ENCODE measurements at regions not wholly inside any gene's neighbourhood (a gene's known extent, or its start where the extent isn't known, plus 50 kb on each side); places are given as distances from the start of the nearest gene placed in this dataset.

- no peak overlapping the region for H3K4me2 ChIP-seq
- no peaks in the 10 kb centered on the region for H3F3A ChIP-seq (ENCODE audit: low read depth)
- Mint-ChIP-seq H3K27ac (no peak overlapping the region), H3K9me3 (no peaks in the 10 kb centered on the region), H3K4me3 (no peak overlapping the region), H3K36me3 (no peaks in the 10 kb centered on the region), H3K27me3 (ENCODE audit: insufficient read depth, low read depth) (peaks cover 3% of the 10 kb centered on the region), H3K4me1 (peaks cover 4% of the 10 kb centered on the region)
- H3K27ac ChIP-seq, result no peak overlapping the region
- H3K79me2 ChIP-seq (ENCODE audit: low read depth), result no peaks in the 10 kb centered on the region
- no peaks in the 10 kb centered on the region for H4K20me1 ChIP-seq (ENCODE audit: low read depth)
- no peaks in the 10 kb centered on the region for H3K27me3 ChIP-seq
- no peaks in the 10 kb centered on the region for H3K36me3 ChIP-seq
- no peak overlapping the region for H3K4me3 ChIP-seq
- H2AFZ ChIP-seq (replicated peaks), result no peak overlapping the region
- no peaks in the 10 kb centered on the region for H3K9me3 ChIP-seq (ENCODE audit: low read depth)
- DNase-seq (ENCODE audit: low spot score), result no peak
- no peak overlapping the region for H3K9ac ChIP-seq
- no peaks in the 10 kb centered on the region for H3K4me1 ChIP-seq
- TF ChIP-seq EZH2 (IDR thresholded peaks at IDR 0.05) (no peak), EZH2phosphoT487 (IDR thresholded peaks at IDR 0.05) (no peak), CTCF (IDR thresholded peaks at IDR 0.05) (no peak)
Measured at GRCh38 chr18:27242392-27243047, 57.4 kb upstream of the CHST9 start.

DNA sequence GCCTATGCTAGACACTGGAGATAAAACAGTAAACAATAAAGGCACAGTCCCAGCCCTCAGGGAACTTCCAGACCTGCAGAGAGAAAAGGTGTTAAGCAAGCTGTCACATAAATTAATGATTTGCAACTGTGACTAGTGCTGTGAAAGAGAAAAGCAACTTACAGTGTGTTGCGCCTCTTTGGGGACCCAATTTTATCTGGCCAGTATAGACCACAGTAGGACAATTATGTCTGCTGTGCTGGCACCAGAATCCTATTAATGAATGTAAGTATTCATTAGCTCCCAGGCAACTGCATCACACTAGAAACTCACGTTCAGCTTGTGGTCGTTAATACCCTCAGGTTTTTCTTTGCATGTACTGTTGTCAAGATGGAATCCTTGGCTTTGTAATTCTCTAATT lies 55.3 kb upstream of the CHST9 start:
- H3K27ac Mint-ChIP-seq, result no peak overlapping the region
- TF ChIP-seq EZH2 (IDR thresholded peaks at IDR 0.05), result no peak
- no peak for TF ChIP-seq CTCF (IDR thresholded peaks at IDR 0.05)
- TF ChIP-seq EZH2phosphoT487 (IDR thresholded peaks at IDR 0.05), result no peak
- Histone ChIP-seq H3K4me2 (no peak overlapping the region), H4K20me1 (ENCODE audit: low read depth) (no peaks in the 10 kb centered on the region), H3K36me3 (no peaks in the 10 kb centered on the region), H3F3A (ENCODE audit: low read depth) (no peaks in the 10 kb centered on the region), H3K9ac (no peak overlapping the region), H3K79me2 (ENCODE audit: low read depth) (no peaks in the 10 kb centered on the region), H3K27me3 (no peaks in the 10 kb centered on the region), H3K9me3 (ENCODE audit: low read depth) (no peaks in the 10 kb centered on the region), H2AFZ (replicated peaks) (no peak overlapping the region), H3K4me3 (no peak overlapping the region), H3K4me1 (no peaks in the 10 kb centered on the region), H3K27ac (no peak overlapping the region)
- H3K4me1 Mint-ChIP-seq, result no peaks in the 10 kb centered on the region
- no peak for DNase-seq (ENCODE audit: low spot score)
- H3K27me3 Mint-ChIP-seq (ENCODE audit: insufficient read depth, low read depth), result peaks cover 3% of the 10 kb centered on the region
- no peaks in the 10 kb centered on the region for H3K9me3 Mint-ChIP-seq
- H3K36me3 Mint-ChIP-seq, result no peaks in the 10 kb centered on the region
- H3K4me3 Mint-ChIP-seq, result no peak overlapping the region

DNA sequence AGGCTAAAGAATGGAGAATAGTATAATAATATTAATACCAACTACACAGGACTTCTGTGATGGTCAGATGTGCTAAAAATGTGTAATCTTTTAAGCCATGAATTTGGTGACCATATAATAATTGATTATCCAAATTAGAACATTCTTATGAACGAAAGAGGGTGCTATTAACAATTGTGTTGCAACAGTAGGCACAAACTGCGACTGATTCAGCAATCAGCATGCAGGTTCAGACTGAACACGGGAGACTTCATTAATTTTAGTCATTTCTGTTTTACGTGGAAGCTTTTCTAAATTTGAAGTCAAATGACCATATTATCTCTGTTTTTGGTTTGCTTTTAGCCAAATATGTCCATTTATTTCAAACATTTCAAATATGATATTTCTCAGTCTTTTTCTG lies 54.6 kb upstream of the CHST9 start:
- no peak for DNase-seq (ENCODE audit: low spot score)

More for the DNA sequence above, 54.6 kb upstream of the CHST9 start:
- Histone ChIP-seq H3K27me3 (no peaks in the 10 kb centered on the region), H3K79me2 (ENCODE audit: low read depth) (no peaks in the 10 kb centered on the region), H3K36me3 (no peaks in the 10 kb centered on the region), H3K4me1 (no peaks in the 10 kb centered on the region), H4K20me1 (ENCODE audit: low read depth) (no peaks in the 10 kb centered on the region), H3K4me2 (no peak overlapping the region), H3K9me3 (ENCODE audit: low read depth) (no peaks in the 10 kb centered on the region), H3K27ac (no peak overlapping the region), H3K4me3 (no peak overlapping the region), H3F3A (ENCODE audit: low read depth) (no peaks in the 10 kb centered on the region), H2AFZ (replicated peaks) (no peak overlapping the region), H3K9ac (no peak overlapping the region)
- Mint-ChIP-seq H3K4me1 (peaks cover 1% of the 10 kb centered on the region), H3K9me3 (no peaks in the 10 kb centered on the region), H3K36me3 (no peaks in the 10 kb centered on the region), H3K4me3 (no peak overlapping the region), H3K27me3 (ENCODE audit: insufficient read depth, low read depth) (peaks cover 3% of the 10 kb centered on the region), H3K27ac (no peak overlapping the region)
- no peak for TF ChIP-seq EZH2phosphoT487 (IDR thresholded peaks at IDR 0.05)
- TF ChIP-seq CTCF (IDR thresholded peaks at IDR 0.05), result no peak
- TF ChIP-seq EZH2 (IDR thresholded peaks at IDR 0.05), result no peak
